IPS-18a (cell line): ENCODE measurements at regions not wholly inside any gene's neighbourhood (a gene's known extent, or its start where the extent isn't known, plus 50 kb on each side); places are given as distances from the start of the nearest gene placed in this dataset.

Experiments used
- H3K27ac ChIP-seq: one replicate; pipeline ENCODE4 v1.5.1; 2013; ENCODE audit warnings: low read length
- H3K27me3 ChIP-seq: one replicate; pipeline ENCODE4 v1.6.1; 2013; ENCODE audit warnings: mild to moderate bottlenecking, low read length; ENCODE audit not compliant: control insufficient read depth, insufficient read depth
- H3K36me3 ChIP-seq: one replicate; pipeline ENCODE4 v1.6.1; 2013; ENCODE audit warnings: low read depth, low read length; ENCODE audit not compliant: control insufficient read depth
- H3K4me1 ChIP-seq: one replicate; pipeline ENCODE4 v1.6.1; 2013; ENCODE audit warnings: low read depth, low read length; ENCODE audit not compliant: control insufficient read depth
- H3K4me3 ChIP-seq: one replicate; pipeline ENCODE4 v1.5.1; 2013; ENCODE audit warnings: low read length
- H3K9ac ChIP-seq: one replicate; pipeline ENCODE4 v1.6.1; 2013; ENCODE audit warnings: mild to moderate bottlenecking, low read length, moderate library complexity
- H3K9me3 ChIP-seq: one replicate; pipeline ENCODE4 v1.6.1; 2013; ENCODE audit warnings: low read depth, low read length; ENCODE audit not compliant: control insufficient read depth

DNA sequence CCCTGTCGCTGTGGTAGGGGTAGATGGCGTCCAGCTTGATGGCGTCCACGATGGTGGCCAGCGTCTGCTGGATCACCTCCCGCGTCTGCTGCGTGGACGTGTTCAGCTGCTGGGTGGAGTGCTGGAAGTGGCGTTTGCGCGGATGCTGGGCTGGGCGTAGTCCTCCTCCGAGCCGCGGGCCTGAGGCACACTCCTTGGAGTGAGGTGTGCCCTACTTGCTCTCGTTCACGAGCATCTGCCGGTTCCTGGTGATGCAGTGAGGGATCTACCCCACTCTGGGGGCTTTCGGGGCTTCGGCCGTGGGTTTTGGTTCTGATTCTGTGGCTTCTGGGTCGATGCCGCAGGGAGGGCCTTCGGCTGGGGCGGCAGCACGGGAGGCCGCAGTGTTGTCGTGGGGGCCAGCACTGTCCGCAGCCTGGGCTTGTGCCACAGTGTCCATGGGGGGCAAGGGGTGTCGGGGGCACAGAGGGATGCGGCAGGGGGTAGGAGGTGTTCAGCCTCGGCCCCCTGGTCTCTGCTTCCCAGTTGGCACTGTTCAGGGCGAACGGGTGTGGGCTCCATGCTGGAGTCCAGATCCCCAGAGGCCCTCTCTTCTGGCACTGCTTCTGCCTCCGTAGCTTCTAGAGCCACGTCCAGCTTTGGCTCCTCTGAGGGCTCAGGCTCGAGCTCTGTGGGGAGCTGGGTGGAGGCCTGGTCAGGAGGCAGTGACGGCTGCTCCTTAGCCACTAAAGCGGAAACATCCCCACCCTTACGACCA, 890.6 kb upstream of the LRRTM1 start:
- Histone ChIP-seq H3K9me3 (peaks cover 4% of the 10 kb centered on the region), H3K36me3 (no peaks in the 10 kb centered on the region), H3K4me3 (no peak overlapping the region), H3K27ac (no peak overlapping the region), H3K4me1 (no peaks in the 10 kb centered on the region), H3K27me3 (no peaks in the 10 kb centered on the region), H3K9ac (no peak overlapping the region)

DNA sequence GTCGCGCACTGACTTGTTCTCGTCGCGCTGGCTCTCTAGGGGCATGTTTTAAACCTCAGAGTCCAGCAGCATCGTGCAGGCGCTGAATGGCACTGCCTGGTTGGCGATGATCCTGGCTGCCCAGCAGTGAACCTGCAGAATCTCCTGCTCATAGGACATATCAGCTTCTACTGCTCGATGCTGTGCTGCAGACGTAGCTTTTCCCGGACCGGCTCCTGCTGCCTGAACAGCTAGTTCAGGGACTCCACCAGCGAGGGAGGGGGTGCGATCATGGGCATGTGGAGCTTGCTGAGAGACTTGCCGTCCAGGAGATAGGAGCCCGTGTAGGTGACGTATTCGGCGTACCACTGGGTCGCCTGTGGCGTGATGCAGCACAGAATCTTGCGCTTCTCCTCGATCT, 890.0 kb upstream of the LRRTM1 start:
- H3K27ac ChIP-seq = no peak overlapping the region
- no peak overlapping the region for H3K4me3 ChIP-seq
- no peaks in the 10 kb centered on the region for H3K4me1 ChIP-seq
- no peaks in the 10 kb centered on the region for H3K27me3 ChIP-seq
- H3K9me3 ChIP-seq = peaks cover 4% of the 10 kb centered on the region
- H3K9ac ChIP-seq = no peak overlapping the region
- no peaks in the 10 kb centered on the region for H3K36me3 ChIP-seq

DNA sequence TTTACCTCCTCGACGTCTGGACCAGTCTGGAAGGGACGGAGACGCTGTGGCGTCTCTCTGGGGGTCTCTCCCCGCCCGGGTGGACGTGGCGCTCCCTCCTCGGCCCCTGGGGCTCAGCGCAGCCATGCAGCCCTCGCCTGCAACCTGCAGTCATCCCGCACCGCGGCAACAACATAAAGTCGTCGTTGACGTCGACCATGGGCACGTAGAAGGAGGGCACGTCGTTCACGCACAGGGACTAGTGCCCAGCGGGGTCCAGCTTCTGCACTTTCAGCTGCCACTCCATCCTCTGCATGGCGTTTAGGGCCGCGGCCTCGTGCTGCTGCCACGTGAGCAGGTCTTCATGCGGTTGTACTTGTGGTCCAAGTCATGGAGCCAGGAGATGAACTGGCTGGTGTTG, 889.6 kb upstream of the LRRTM1 start:
- no peak overlapping the region for H3K27ac ChIP-seq
- peaks cover 4% of the 10 kb centered on the region for H3K9me3 ChIP-seq
- no peak overlapping the region for H3K4me3 ChIP-seq
- no peaks in the 10 kb centered on the region for H3K27me3 ChIP-seq
- no peaks in the 10 kb centered on the region for H3K4me1 ChIP-seq
- H3K9ac ChIP-seq = no peak overlapping the region
- H3K36me3 ChIP-seq = no peaks in the 10 kb centered on the region

DNA sequence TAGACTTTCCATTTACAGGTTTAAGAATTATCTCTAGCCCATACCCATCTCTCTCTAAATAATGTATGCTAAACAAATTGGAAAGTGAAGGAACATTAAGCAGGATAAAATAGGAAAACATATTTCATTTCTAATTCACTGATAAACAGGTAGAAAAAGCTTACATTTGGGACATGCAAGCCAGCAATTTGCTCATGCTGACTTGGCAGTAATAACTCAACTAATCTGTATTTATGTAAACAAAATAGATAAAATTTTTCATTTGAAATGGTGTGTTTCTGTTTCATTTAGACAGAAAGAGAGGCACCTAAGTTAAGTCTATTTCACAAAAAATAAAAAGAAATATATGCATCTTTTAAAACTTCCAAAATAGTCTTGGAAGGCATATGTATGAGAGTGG, 877.3 kb upstream of the LRRTM1 start:
- Histone ChIP-seq H3K36me3 (no peaks in the 10 kb centered on the region), H3K9ac (no peak overlapping the region), H3K9me3 (no peaks in the 10 kb centered on the region), H3K27me3 (no peaks in the 10 kb centered on the region), H3K4me3 (no peak overlapping the region), H3K4me1 (no peaks in the 10 kb centered on the region), H3K27ac (no peak overlapping the region)

DNA sequence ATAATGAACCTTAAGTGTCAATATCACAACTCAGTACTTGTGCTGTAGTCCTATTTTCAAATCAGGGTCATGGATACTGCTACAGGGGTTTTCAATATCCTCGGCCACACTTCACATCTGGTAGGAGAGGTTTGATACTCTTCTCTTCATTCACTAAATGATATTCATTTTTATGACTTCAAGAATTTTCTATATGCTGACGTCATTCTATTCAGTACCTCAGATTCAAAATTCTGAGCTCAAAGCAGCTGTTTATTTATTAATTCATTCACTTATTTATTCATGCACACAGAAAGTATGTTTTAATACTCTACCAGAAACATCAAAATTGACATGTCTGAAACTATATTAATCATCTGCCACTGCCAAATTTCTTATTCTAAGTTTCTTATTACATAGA, 866.9 kb upstream of the LRRTM1 start:
- no peak overlapping the region for H3K27ac ChIP-seq
- no peaks in the 10 kb centered on the region for H3K9me3 ChIP-seq
- no peak overlapping the region for H3K4me3 ChIP-seq
- no peaks in the 10 kb centered on the region for H3K4me1 ChIP-seq
- H3K36me3 ChIP-seq = no peaks in the 10 kb centered on the region
- no peak overlapping the region for H3K9ac ChIP-seq
- H3K27me3 ChIP-seq = no peaks in the 10 kb centered on the region

DNA sequence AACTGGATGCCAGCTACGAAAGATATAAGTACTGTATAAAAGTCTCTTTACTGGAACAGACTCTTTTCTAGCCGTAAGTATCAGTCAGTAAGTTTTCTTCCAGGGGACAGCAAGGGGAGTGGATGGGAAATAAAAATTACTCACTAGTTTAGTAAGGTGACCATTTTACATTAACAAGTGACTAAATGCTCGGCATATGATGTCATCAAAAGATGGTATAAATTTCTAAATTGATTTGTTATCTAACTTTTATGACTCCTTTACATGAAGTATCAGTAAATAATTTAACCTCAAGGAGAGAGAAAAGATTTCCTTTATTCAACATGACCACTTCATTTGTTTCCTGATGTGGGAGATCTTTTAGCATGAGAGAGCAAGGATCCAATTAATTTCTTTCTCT, 859.0 kb upstream of the LRRTM1 start:
- Histone ChIP-seq H3K27ac (no peak overlapping the region), H3K4me1 (no peaks in the 10 kb centered on the region), H3K9ac (no peak overlapping the region), H3K36me3 (no peaks in the 10 kb centered on the region), H3K9me3 (no peaks in the 10 kb centered on the region), H3K27me3 (no peaks in the 10 kb centered on the region), H3K4me3 (no peak overlapping the region)

DNA sequence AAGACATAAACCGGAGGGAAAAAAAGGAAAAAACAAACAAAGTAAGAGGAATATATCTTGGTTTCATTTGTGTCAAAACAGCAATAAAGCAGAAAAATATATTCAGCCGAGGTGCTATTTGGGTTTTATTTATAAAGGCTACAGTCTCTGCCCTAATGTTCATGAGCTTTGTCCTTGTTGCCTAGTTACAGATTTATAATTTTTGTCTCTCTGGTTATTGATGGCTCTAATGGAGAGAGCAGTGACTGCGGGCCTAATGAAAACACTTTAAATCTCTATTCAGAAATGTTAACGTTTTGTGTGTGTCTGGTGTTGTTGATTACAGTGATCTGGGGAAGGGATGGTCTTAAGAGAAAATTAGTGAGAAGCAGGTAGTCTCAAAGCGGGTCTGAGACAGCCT, 854.0 kb upstream of the LRRTM1 start:
- H3K4me3 ChIP-seq = no peak overlapping the region
- no peak overlapping the region for H3K27ac ChIP-seq
- no peaks in the 10 kb centered on the region for H3K9me3 ChIP-seq
- no peaks in the 10 kb centered on the region for H3K4me1 ChIP-seq
- no peaks in the 10 kb centered on the region for H3K36me3 ChIP-seq
- no peaks in the 10 kb centered on the region for H3K27me3 ChIP-seq
- H3K9ac ChIP-seq = no peak overlapping the region

DNA sequence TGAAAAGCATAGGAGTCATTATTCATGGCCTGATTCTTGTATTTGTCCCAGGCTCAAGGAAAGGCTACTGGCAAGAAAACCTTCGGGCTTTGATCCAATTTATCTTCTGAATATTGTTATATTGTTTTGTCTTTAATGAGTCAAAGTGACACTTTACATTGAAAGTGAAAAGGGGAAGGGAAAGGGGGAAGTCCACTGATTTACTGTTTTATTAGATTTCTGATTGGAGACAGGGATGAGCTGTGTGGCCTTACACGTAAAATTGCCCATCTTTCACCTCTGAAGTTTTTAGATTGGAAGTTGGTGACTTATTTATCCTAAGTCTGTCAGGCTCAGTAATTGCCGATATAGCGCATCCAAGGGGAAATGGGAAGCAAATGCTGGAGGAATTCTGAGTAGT, 843.8 kb upstream of the LRRTM1 start:
- H3K4me1 ChIP-seq = no peaks in the 10 kb centered on the region
- no peaks in the 10 kb centered on the region for H3K9me3 ChIP-seq
- H3K27ac ChIP-seq = no peak overlapping the region
- no peak overlapping the region for H3K9ac ChIP-seq
- no peak overlapping the region for H3K4me3 ChIP-seq
- no peaks in the 10 kb centered on the region for H3K36me3 ChIP-seq
- H3K27me3 ChIP-seq = no peaks in the 10 kb centered on the region

DNA sequence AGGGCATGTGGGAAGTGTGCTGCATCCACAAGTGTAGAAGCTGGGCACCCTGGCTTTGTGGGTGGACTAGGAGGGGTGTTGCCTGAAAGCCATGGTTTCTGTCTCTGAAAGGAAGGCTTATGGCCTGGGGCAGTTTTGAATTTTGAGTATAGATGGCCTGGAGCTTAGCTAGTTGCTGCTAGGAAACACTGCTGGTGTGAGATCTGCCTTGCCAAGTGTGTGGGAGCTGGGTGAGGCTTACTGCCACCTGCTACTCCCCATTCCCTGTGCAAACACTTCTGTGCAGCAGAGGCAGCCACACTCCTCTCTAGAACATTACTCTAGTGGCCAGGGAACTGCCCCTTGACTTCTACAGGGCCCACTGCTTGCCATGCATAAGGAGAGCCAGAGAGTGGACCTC, 831.7 kb upstream of the LRRTM1 start:
- Histone ChIP-seq H3K9me3 (no peaks in the 10 kb centered on the region), H3K4me3 (no peak overlapping the region), H3K27me3 (no peaks in the 10 kb centered on the region), H3K9ac (no peak overlapping the region), H3K4me1 (no peaks in the 10 kb centered on the region), H3K36me3 (no peaks in the 10 kb centered on the region), H3K27ac (no peak overlapping the region)

DNA sequence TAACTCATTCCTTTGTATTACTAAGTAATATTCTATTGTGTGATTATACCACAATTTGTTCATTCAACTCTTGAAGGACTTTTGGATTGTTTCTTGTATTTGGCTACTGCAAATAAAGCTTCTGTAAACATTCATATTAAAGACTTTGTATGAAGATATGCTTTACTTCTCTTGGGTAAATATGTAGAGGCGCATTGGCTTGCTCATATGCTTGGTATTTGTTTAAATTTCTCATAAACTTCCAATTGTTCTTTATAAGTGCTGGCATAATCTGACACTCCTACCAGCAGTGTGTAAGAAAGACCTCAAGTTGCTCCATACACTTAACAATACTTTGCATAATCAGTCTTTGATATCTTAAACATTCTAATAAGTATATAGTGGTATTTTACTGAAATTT, 792.8 kb upstream of the LRRTM1 start:
- H3K9ac ChIP-seq = no peak overlapping the region
- H3K27ac ChIP-seq = no peak overlapping the region
- H3K36me3 ChIP-seq = no peaks in the 10 kb centered on the region
- H3K9me3 ChIP-seq = no peaks in the 10 kb centered on the region
- no peak overlapping the region for H3K4me3 ChIP-seq
- H3K4me1 ChIP-seq = no peaks in the 10 kb centered on the region
- H3K27me3 ChIP-seq = no peaks in the 10 kb centered on the region

DNA sequence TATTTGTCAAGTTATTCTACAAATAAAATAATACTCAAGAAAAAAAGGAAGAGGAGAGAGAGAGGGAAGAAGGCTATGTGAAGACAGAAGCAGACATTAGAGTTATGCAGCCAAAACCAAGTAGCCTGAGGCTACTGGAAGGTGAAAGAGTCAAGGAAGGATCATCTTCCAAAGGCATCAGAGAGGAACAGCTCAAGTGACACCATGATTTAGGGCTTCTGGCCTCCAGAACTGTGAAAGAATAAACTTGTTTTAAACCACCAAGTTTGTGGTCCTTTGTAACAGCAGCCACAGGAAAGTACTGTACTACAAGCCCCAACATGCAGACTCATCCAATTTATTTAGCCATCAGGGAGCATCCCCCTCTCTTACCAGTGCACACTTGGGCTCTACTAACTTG, 788.5 kb upstream of the LRRTM1 start:
- Histone ChIP-seq H3K9me3 (no peaks in the 10 kb centered on the region), H3K9ac (no peak overlapping the region), H3K27me3 (no peaks in the 10 kb centered on the region), H3K27ac (no peak overlapping the region), H3K4me1 (no peaks in the 10 kb centered on the region), H3K4me3 (no peak overlapping the region), H3K36me3 (no peaks in the 10 kb centered on the region)

DNA sequence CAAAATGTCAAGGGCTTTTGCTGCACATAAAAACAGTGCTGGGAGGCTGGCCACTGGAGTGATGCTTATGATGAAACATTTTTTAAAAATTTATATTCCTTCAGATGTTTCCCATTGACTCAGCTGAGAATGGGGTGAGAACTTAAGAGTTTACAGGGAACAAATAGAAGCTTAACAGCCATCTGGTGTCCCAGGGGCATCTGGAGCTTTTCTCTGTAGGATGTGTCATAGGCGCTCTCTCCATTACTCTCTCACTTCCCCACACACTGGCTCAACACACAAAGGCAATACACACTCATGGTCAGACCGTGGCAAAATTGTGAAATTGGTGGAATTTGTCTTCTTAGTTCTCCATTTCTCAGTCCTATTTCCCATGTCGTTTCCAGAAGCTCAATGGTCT, 783.1 kb upstream of the LRRTM1 start:
- Histone ChIP-seq H3K36me3 (no peaks in the 10 kb centered on the region), H3K4me3 (no peak overlapping the region), H3K27ac (no peak overlapping the region), H3K9me3 (no peaks in the 10 kb centered on the region), H3K27me3 (no peaks in the 10 kb centered on the region), H3K9ac (no peak overlapping the region), H3K4me1 (no peaks in the 10 kb centered on the region)
